Endothelial cell of umbilical vein (primary cell): ENCODE measurements at regions not wholly inside any gene's neighbourhood (a gene's known extent, or its start where the extent isn't known, plus 50 kb on each side); places are given as distances from the start of the nearest gene placed in this dataset.

Experiments used
- CTCF ChIP-seq, 2 donors: IDR thresholded peaks; 1 replicate in 1 of 2; 2 replicates in 1 of 2; pipeline ENCODE4 v1.5.1; 2011; ENCODE audit warnings: low read length in 2 of 2, mild to moderate bottlenecking in 2 of 2, moderate library complexity in 2 of 2, control low read depth in 1 of 2, inconsistent platforms in 1 of 2, low read depth in 1 of 2; ENCODE audit not compliant: insufficient read depth in 1 of 2; ENCODE audit errors: extremely low read depth in 1 of 2
- FOS ChIP-seq: IDR thresholded peaks from 2 replicates; pipeline ENCODE4 v1.6.1; 2011; ENCODE audit warnings: mild to moderate bottlenecking, low read length, moderate library complexity, borderline replicate concordance; ENCODE audit not compliant: insufficient read depth
- MAX ChIP-seq: IDR thresholded peaks from 2 replicates; pipeline ENCODE4 v1.6.1; 2011; ENCODE audit not compliant: insufficient read depth, insufficient read length
- POLR2A ChIP-seq: IDR thresholded peaks from 2 replicates; pipeline ENCODE4 v1.6.1; 2012; ENCODE audit warnings: low read depth, mild to moderate bottlenecking, control low read depth, low read length
- POLR2AphosphoS5 ChIP-seq: IDR thresholded peaks from 2 replicates; pipeline ENCODE4 v1.6.1; 2012; ENCODE audit warnings: low read depth, mild to moderate bottlenecking, control low read depth, low read length, moderate library complexity; ENCODE audit not compliant: insufficient read depth

- no peak for TF ChIP-seq CTCF (IDR thresholded peaks at IDR 0.05; ENCODE audit: extremely low read depth in 1 of 2, insufficient read depth in 1 of 2, low read depth in 1 of 2, low read length in 2 of 2)
- no peak for TF ChIP-seq MAX
- no peak for TF ChIP-seq POLR2AphosphoS5
- no peak for TF ChIP-seq POLR2A
- no peak for TF ChIP-seq FOS
These were observed 136.3 kb downstream of the CYP26B1 start for GRCh38 chr2:72011370-72011689.
